GM23338 (cell line): ENCODE measurements at regions not wholly inside any gene's neighbourhood (a gene's known extent, or its start where the extent isn't known, plus 50 kb on each side); places are given as distances from the start of the nearest gene placed in this dataset.

ENCODE experiments used
- ATAC-seq: fragments of 200-7000 bp; cut with Tn5 transposase; 3 replicates; pipeline ENCODE4 v1.9.1; 2020
- DNase-seq: peaks from one replicate; pipeline ENCODE4 v3.0.0-alpha.2; 2015; ENCODE audit warnings: low spot score
- H2AFZ ChIP-seq: fragments of 200-600 bp; sonication (generic); 2 replicates; pipeline ENCODE4 v1.8.0; 2016; ENCODE audit warnings: antibody characterized with exemption, mild to moderate bottlenecking, moderate library complexity
- H3F3A ChIP-seq: fragments of 200-600 bp; sonication (generic); replicated peaks from 2 replicates; pipeline ENCODE4 v1.8.0; 2017; ENCODE audit warnings: antibody characterized with exemption, mixed run types, low read depth
- H3K27ac ChIP-seq: fragments of 200-600 bp; sonication (generic); 2 replicates; pipeline ENCODE4 v1.6.1; 2016; ENCODE audit warnings: low read depth
- H3K27me3 ChIP-seq: fragments of 200-600 bp; sonication (generic); 2 replicates; pipeline ENCODE4 v1.8.0; 2016; ENCODE audit warnings: mild to moderate bottlenecking, mixed run types, moderate library complexity; ENCODE audit not compliant: insufficient read depth
- H3K36me3 ChIP-seq: fragments of 200-600 bp; sonication (generic); 2 replicates; pipeline ENCODE4 v1.8.0; 2016; ENCODE audit warnings: mild to moderate bottlenecking; ENCODE audit not compliant: insufficient read depth
- H3K4me1 ChIP-seq: fragments of 200-600 bp; sonication (generic); 2 replicates; pipeline ENCODE4 v1.8.0; 2016; ENCODE audit warnings: mild to moderate bottlenecking, moderate library complexity; ENCODE audit not compliant: insufficient read depth
- H3K4me2 ChIP-seq: fragments of 200-600 bp; sonication (generic); 2 replicates; pipeline ENCODE4 v1.7.1; 2017; ENCODE audit warnings: mixed run types
- H3K4me3 ChIP-seq: fragments of 200-600 bp; sonication (generic); 2 replicates; pipeline ENCODE4 v1.6.1; 2016; ENCODE audit warnings: mixed run types
- H3K79me2 ChIP-seq: fragments of 200-600 bp; sonication (generic); replicated peaks from 2 replicates; pipeline ENCODE4 v1.8.0; 2017; ENCODE audit warnings: mild to moderate bottlenecking; ENCODE audit not compliant: insufficient read depth
- H3K9me2 ChIP-seq: fragments of 200-600 bp; sonication (generic); 2 replicates; pipeline ENCODE4 v1.8.0; 2017; ENCODE audit not compliant: insufficient read depth
- H4K20me1 ChIP-seq: fragments of 200-600 bp; sonication (generic); replicated peaks from 2 replicates; pipeline ENCODE4 v1.8.0; 2017; ENCODE audit warnings: mild to moderate bottlenecking; ENCODE audit not compliant: insufficient read depth
- H3K27ac Mint-ChIP-seq: 2 replicates; pipeline ENCODE4 v1.8.0; 2020; ENCODE audit warnings: inconsistent platforms, mild to moderate bottlenecking, moderate library complexity, mixed read lengths
- H3K27me3 Mint-ChIP-seq: 3 replicates; pipeline ENCODE4 v1.8.0; 2022; ENCODE audit warnings: low read depth, mild to moderate bottlenecking, moderate library complexity, mixed read lengths, inconsistent platforms; ENCODE audit not compliant: insufficient read depth, poor library complexity
- H3K36me3 Mint-ChIP-seq: 3 replicates; pipeline ENCODE4 v1.8.0; 2021; ENCODE audit warnings: low read depth, mild to moderate bottlenecking, inconsistent platforms, moderate library complexity, mixed read lengths
- H3K4me1 Mint-ChIP-seq: 3 replicates; pipeline ENCODE4 v1.8.0; 2020; ENCODE audit warnings: mild to moderate bottlenecking, inconsistent platforms, mixed read lengths
- H3K4me3 Mint-ChIP-seq: 3 replicates; pipeline ENCODE4 v1.8.0; 2021; ENCODE audit warnings: moderate library complexity, mild to moderate bottlenecking, inconsistent platforms, mixed read lengths
- H3K9me3 Mint-ChIP-seq: 3 replicates; pipeline ENCODE4 v1.8.0; 2020; ENCODE audit warnings: moderate library complexity, mild to moderate bottlenecking, inconsistent platforms, mixed read lengths
- CREB1 ChIP-seq: fragments of 250-450 bp; sonication (Bioruptor Pico); IDR thresholded peaks from 2 replicates; pipeline ENCODE4 v1.5.0; 2020; ENCODE audit warnings: low read depth, mild to moderate bottlenecking, moderate library complexity
- EZH2 ChIP-seq: fragments of 200-600 bp; sonication (generic); IDR thresholded peaks from one replicate; pipeline ENCODE4 v1.8.0; 2017; ENCODE audit warnings: antibody characterized with exemption, mild to moderate bottlenecking, low read depth; ENCODE audit not compliant: unreplicated experiment
- EZH2phosphoT487 ChIP-seq: fragments of 200-600 bp; sonication (generic); IDR thresholded peaks from one replicate; pipeline ENCODE4 v1.8.1; 2018; ENCODE audit warnings: antibody characterized with exemption; ENCODE audit not compliant: unreplicated experiment
- NANOG ChIP-seq: IDR thresholded peaks from 2 replicates; pipeline ENCODE4 v1.6.1; 2016; ENCODE audit warnings: antibody characterized with exemption, borderline replicate concordance
- STAT1 ChIP-seq: IDR thresholded peaks from one replicate; pipeline ENCODE4 v1.6.1; 2016; ENCODE audit warnings: antibody characterized with exemption; ENCODE audit not compliant: unreplicated experiment
- ZNF114 ChIP-seq: fragments of 250-450 bp; sonication (Bioruptor Pico); IDR thresholded peaks from 2 replicates; pipeline ENCODE4 v1.5.0; 2020; ENCODE audit warnings: mild to moderate bottlenecking, moderate library complexity
- ZNF331 ChIP-seq: fragments of 250-450 bp; sonication (Bioruptor Pico); IDR thresholded peaks from 2 replicates; pipeline ENCODE4 v1.5.0; 2020; ENCODE audit warnings: low read depth, mild to moderate bottlenecking, moderate library complexity
- TF ChIP-seq, protein P1 (sequence below): IDR thresholded peaks from one replicate; pipeline ENCODE4 v1.6.1; 2018; ENCODE audit warnings: antibody characterized with exemption; ENCODE audit not compliant: unreplicated experiment
- TF ChIP-seq, protein P2 (sequence below): IDR thresholded peaks from 2 replicates; pipeline ENCODE4 v1.6.1; 2016; ENCODE audit warnings: antibody characterized with exemption
- TF ChIP-seq, protein P3 (sequence below), 2 experiments: fragments of 200-600 bp in 1 of 2; sonication (generic) in 1 of 2; conservative IDR thresholded peaks; 2 replicates each; pipeline versions ENCODE4 v1.5.1 to v1.6.1; 2016 to 2017; ENCODE audit warnings: antibody characterized with exemption in 2 of 2, low read depth in 2 of 2, mild to moderate bottlenecking in 2 of 2, moderate library complexity in 1 of 2

DNA sequence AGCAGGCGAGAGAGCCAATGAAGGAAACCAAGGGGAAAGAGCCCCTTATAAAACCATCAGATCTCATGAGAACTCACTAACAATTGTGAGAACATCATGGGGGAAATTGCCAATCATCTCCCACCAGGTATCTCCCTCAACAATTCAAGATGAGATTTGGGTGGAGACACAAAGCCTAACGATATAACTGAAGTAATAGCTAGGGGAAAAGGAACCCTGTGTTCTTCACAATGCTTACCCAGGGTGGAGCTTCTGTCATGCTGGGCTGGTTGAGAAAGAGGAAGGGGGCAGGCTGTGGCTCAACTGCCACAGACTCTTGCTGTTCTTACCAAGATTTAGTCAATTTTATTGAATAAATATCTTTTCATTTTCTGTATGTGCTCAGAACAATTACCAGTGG lies 392.1 kb upstream of the HS6ST1 start:
- no peak overlapping the region for H2AFZ ChIP-seq
- H3K27me3 ChIP-seq, result no peaks in the 10 kb centered on the region
- H3K4me2 ChIP-seq, result no peak overlapping the region
- no peak overlapping the region for H3K4me3 Mint-ChIP-seq
- no peaks in the 10 kb centered on the region for H3F3A ChIP-seq
- DNase-seq (no peak), ATAC-seq (no peak)
- H3K36me3 ChIP-seq, result no peaks in the 10 kb centered on the region
- no peak overlapping the region for H3K27ac Mint-ChIP-seq
- H4K20me1 ChIP-seq, result no peaks in the 10 kb centered on the region
- peaks cover 24% of the 10 kb centered on the region for H3K36me3 Mint-ChIP-seq
- 0 out of 2 replicates have a peak, but pooled peaks cover 8% of the 10 kb centered on the region for H3K9me2 ChIP-seq
- H3K4me1 ChIP-seq, result no peaks in the 10 kb centered on the region
- no peak overlapping the region for H3K27ac ChIP-seq
- H3K4me3 ChIP-seq, result no peak overlapping the region
- TF ChIP-seq CREB1, result no peak
- TF ChIP-seq, protein P1, sequence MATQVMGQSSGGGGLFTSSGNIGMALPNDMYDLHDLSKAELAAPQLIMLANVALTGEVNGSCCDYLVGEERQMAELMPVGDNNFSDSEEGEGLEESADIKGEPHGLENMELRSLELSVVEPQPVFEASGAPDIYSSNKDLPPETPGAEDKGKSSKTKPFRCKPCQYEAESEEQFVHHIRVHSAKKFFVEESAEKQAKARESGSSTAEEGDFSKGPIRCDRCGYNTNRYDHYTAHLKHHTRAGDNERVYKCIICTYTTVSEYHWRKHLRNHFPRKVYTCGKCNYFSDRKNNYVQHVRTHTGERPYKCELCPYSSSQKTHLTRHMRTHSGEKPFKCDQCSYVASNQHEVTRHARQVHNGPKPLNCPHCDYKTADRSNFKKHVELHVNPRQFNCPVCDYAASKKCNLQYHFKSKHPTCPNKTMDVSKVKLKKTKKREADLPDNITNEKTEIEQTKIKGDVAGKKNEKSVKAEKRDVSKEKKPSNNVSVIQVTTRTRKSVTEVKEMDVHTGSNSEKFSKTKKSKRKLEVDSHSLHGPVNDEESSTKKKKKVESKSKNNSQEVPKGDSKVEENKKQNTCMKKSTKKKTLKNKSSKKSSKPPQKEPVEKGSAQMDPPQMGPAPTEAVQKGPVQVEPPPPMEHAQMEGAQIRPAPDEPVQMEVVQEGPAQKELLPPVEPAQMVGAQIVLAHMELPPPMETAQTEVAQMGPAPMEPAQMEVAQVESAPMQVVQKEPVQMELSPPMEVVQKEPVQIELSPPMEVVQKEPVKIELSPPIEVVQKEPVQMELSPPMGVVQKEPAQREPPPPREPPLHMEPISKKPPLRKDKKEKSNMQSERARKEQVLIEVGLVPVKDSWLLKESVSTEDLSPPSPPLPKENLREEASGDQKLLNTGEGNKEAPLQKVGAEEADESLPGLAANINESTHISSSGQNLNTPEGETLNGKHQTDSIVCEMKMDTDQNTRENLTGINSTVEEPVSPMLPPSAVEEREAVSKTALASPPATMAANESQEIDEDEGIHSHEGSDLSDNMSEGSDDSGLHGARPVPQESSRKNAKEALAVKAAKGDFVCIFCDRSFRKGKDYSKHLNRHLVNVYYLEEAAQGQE, result no peak
- no peak for TF ChIP-seq NANOG
- no peak for TF ChIP-seq ZNF331 (CRISPR knock-in tag)
- TF ChIP-seq EZH2, result no peak
- TF ChIP-seq ZNF114 (CRISPR knock-in tag), result no peak
- TF ChIP-seq STAT1, result no peak
- TF ChIP-seq, protein P2, sequence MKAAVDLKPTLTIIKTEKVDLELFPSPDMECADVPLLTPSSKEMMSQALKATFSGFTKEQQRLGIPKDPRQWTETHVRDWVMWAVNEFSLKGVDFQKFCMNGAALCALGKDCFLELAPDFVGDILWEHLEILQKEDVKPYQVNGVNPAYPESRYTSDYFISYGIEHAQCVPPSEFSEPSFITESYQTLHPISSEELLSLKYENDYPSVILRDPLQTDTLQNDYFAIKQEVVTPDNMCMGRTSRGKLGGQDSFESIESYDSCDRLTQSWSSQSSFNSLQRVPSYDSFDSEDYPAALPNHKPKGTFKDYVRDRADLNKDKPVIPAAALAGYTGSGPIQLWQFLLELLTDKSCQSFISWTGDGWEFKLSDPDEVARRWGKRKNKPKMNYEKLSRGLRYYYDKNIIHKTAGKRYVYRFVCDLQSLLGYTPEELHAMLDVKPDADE, result no peak
- TF ChIP-seq, protein P3, sequence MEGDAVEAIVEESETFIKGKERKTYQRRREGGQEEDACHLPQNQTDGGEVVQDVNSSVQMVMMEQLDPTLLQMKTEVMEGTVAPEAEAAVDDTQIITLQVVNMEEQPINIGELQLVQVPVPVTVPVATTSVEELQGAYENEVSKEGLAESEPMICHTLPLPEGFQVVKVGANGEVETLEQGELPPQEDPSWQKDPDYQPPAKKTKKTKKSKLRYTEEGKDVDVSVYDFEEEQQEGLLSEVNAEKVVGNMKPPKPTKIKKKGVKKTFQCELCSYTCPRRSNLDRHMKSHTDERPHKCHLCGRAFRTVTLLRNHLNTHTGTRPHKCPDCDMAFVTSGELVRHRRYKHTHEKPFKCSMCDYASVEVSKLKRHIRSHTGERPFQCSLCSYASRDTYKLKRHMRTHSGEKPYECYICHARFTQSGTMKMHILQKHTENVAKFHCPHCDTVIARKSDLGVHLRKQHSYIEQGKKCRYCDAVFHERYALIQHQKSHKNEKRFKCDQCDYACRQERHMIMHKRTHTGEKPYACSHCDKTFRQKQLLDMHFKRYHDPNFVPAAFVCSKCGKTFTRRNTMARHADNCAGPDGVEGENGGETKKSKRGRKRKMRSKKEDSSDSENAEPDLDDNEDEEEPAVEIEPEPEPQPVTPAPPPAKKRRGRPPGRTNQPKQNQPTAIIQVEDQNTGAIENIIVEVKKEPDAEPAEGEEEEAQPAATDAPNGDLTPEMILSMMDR (conservative IDR thresholded peaks at IDR 0.05; ENCODE audit: low read depth in 2 of 2), result no peak
- TF ChIP-seq EZH2phosphoT487, result no peak
- no peaks in the 10 kb centered on the region for H3K79me2 ChIP-seq
- H3K27me3 Mint-ChIP-seq, result peaks cover 7% of the 10 kb centered on the region
- peaks cover 43% of the 10 kb centered on the region for H3K9me3 Mint-ChIP-seq
- no peaks in the 10 kb centered on the region for H3K4me1 Mint-ChIP-seq

DNA sequence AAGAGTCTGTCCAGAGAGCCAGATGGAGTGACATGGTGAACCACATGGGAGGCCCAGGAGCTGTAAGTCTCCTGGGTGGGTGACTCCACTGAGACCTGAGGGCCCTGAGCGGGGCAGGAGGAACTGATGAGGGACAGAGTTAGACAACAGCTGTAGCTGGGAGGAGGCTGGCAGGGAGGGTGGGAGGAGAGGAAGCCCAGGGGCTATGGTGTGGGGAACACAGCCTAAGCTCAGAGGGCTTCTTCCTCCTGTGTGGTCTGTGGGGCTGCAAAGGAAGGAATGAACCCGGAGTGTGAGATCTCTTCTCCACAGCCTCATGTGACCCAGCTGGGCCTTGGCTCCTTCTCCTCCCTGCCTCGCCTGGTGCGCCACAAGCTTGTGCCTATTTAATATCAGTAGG lies 395.6 kb upstream of the HS6ST1 start:
- Histone ChIP-seq H3K9me2 (0 out of 2 replicates have a peak, but pooled peaks cover 8% of the 10 kb centered on the region), H3K36me3 (no peaks in the 10 kb centered on the region), H3F3A (no peaks in the 10 kb centered on the region), H2AFZ (peak overlapping the region; percentile 66; the same call in 1 of the 2 replicates), H3K27me3 (no peaks in the 10 kb centered on the region), H4K20me1 (no peaks in the 10 kb centered on the region), H3K79me2 (no peaks in the 10 kb centered on the region), H3K27ac (no peak overlapping the region), H3K4me2 (no peak overlapping the region), H3K4me1 (no peaks in the 10 kb centered on the region), H3K4me3 (no peak overlapping the region)
- DNase-seq (no peak), ATAC-seq (no peak)
- peaks cover 11% of the 10 kb centered on the region for H3K9me3 Mint-ChIP-seq
- H3K36me3 Mint-ChIP-seq, result peaks cover 4% of the 10 kb centered on the region; the same call in 1 of the 3 replicates
- no peaks in the 10 kb centered on the region for H3K27me3 Mint-ChIP-seq
- H3K27ac Mint-ChIP-seq, result no peak overlapping the region
- H3K4me1 Mint-ChIP-seq, result peaks cover 2% of the 10 kb centered on the region; the same call in 1 of the 3 replicates
- H3K4me3 Mint-ChIP-seq, result no peak overlapping the region
- no peak for TF ChIP-seq EZH2
